A673 (cell line): ENCODE measurements at regions not wholly inside any gene's neighbourhood (a gene's known extent, or its start where the extent isn't known, plus 50 kb on each side); places are given as distances from the start of the nearest gene placed in this dataset.

Experiments
- BruUV-seq: library from RNA; stranded (reverse); fragments of 400-500 nt; replicated peaks from 2 replicates; lab custom pipeline; 2021; lab: Mats Ljungman, UMichigan
- CTCF ChIA-PET: fragments of 300-600 bp; sonication (Branson Sonifier 250); formaldehyde crosslinking; loops from one replicate; lab custom pipeline; 2022; ENCODE audit warnings: antibody characterized with exemption; lab: Charles Lee
- POLR2A ChIA-PET: fragments of 300-600 bp; sonication (Branson Sonifier 250); formaldehyde crosslinking; loops from one replicate; lab custom pipeline; 2022; ENCODE audit warnings: antibody characterized with exemption; ENCODE audit not compliant: low non-redundant PET; lab: Charles Lee
- DNase-seq: peaks from one replicate; pipeline ENCODE4 v3.0.0-alpha.2; 2015; ENCODE audit warnings: low spot score
- H3K27ac ChIP-seq: fragments of 200-600 bp; sonication (generic); 2 replicates; pipeline ENCODE4 v1.5.1; 2016; ENCODE audit warnings: mixed run types, low read depth, mild to moderate bottlenecking, mixed read lengths, antibody characterized with exemption, low read length; ENCODE audit not compliant: poor library complexity, severe bottlenecking
- H3K27me3 ChIP-seq: fragments of 200-600 bp; sonication (generic); replicated peaks from 2 replicates; pipeline ENCODE4 v1.6.1; 2017; ENCODE audit warnings: mixed run types, low read depth, mild to moderate bottlenecking, mixed read lengths, antibody characterized with exemption, low read length; ENCODE audit not compliant: insufficient read depth, poor library complexity
- H3K36me3 ChIP-seq: fragments of 200-600 bp; sonication (generic); 2 replicates; pipeline ENCODE4 v1.6.1; 2016; ENCODE audit warnings: mixed run types, mild to moderate bottlenecking, mixed read lengths, antibody characterized with exemption, low read length; ENCODE audit not compliant: insufficient read depth, poor library complexity, severe bottlenecking
- H3K4me1 ChIP-seq: fragments of 200-600 bp; sonication (generic); 2 replicates; pipeline ENCODE4 v1.6.1; 2017; ENCODE audit warnings: mixed run types, mild to moderate bottlenecking, mixed read lengths, antibody characterized with exemption, low read length; ENCODE audit not compliant: insufficient read depth, poor library complexity, severe bottlenecking
- H3K4me3 ChIP-seq: fragments of 200-600 bp; sonication (generic); 2 replicates; pipeline ENCODE4 v1.5.1; 2016; ENCODE audit warnings: low read depth, mixed run types, mild to moderate bottlenecking, mixed read lengths, low read length; ENCODE audit not compliant: poor library complexity, severe bottlenecking
- H3K9me3 ChIP-seq: fragments of 200-600 bp; sonication (generic); 2 replicates; pipeline ENCODE4 v1.6.1; 2016; ENCODE audit warnings: mixed run types, low read depth, mild to moderate bottlenecking, mixed read lengths, antibody characterized with exemption, low read length; ENCODE audit not compliant: poor library complexity, severe bottlenecking
- CTCF ChIP-seq: fragments of 300-800, 200-600 bp; sonication (generic); conservative IDR thresholded peaks from 2 replicates; pipeline ENCODE4 v1.5.1; 2017; ENCODE audit warnings: low read depth, mild to moderate bottlenecking, antibody characterized with exemption, low read length, moderate library complexity, mixed read lengths
- EZH2 ChIP-seq: fragments of 200-600 bp; sonication (generic); IDR thresholded peaks from 2 replicates; pipeline ENCODE4 v1.6.1; 2017; ENCODE audit warnings: borderline replicate concordance, low read depth, mild to moderate bottlenecking, mixed read lengths, antibody characterized with exemption, low read length; ENCODE audit not compliant: poor library complexity, severe bottlenecking
- intact Hi-C: fragments of 100-400 bp; cut with micrococcal nuclease; formaldehyde crosslinking; loops from one replicate; pipeline ENCODE4 v1.10.0; 2022; ENCODE audit not compliant: unreplicated experiment

- DNase-seq = peak; percentile 91
- POLR2A ChIA-PET = no interaction called here
- 0 out of 2 replicates have a peak, but pooled peaks have one; percentile 11 for TF ChIP-seq CTCF
- no peak for TF ChIP-seq EZH2
- CTCF ChIA-PET = no interaction called here
- peak overlapping the region; percentile 55 for H3K27ac ChIP-seq
- H3K4me1 ChIP-seq = peaks cover 40% of the 10 kb centered on the region
- H3K27me3 ChIP-seq = no peaks in the 10 kb centered on the region
- H3K9me3 ChIP-seq = no peaks in the 10 kb centered on the region
- H3K4me3 ChIP-seq = no peak overlapping the region
- H3K36me3 ChIP-seq = no peaks in the 10 kb centered on the region
- BruUV-seq = no TSS peak
- intact Hi-C loops = loop anchor here (5.0 kb wide), 1 partner anchor 85 kb away; the partner anchor contains the start of gene TNC
These were observed 84.2 kb upstream of the TNC start for GRCh38 chr9:115202181-115202580.

GRCh38 chr9:115202960-115203751, 85.2 kb upstream of the TNC start:
- H3K27me3 ChIP-seq = no peaks in the 10 kb centered on the region
- H3K9me3 ChIP-seq = no peaks in the 10 kb centered on the region
- H3K4me3 ChIP-seq = no peak overlapping the region
- intact Hi-C loops = loop anchor here (5.0 kb wide), 1 partner anchor 86 kb away; the partner anchor contains the start of gene TNC
- DNase-seq = peak; percentile 64
- BruUV-seq = no TSS peak
- peaks cover 37% of the 10 kb centered on the region for H3K4me1 ChIP-seq
- POLR2A ChIA-PET = interaction anchor here (0.5 to 1.0 kb wide), 3 partner anchors 90 to 616 kb away, joined by 3 to 8 read pairs (median 4); partner anchors contain the start of gene ATP6V1G1
- TF ChIP-seq EZH2 (no peak), CTCF (0 out of 2 replicates have a peak, but pooled peaks have one; percentile 12)
- H3K36me3 ChIP-seq = no peaks in the 10 kb centered on the region
- H3K27ac ChIP-seq = peak overlapping the region; percentile 55
- CTCF ChIA-PET = no interaction called here

- TF ChIP-seq CTCF (no peak), EZH2 (no peak)
- Histone ChIP-seq H3K4me3 (no peak overlapping the region), H3K27ac (no peak overlapping the region), H3K4me1 (peaks cover 33% of the 10 kb centered on the region), H3K27me3 (no peaks in the 10 kb centered on the region), H3K9me3 (no peaks in the 10 kb centered on the region), H3K36me3 (no peaks in the 10 kb centered on the region)
- no TSS peak for BruUV-seq
- ChIA-PET CTCF (no interaction called here), POLR2A (no interaction called here)
- intact Hi-C loops = loop anchor here (5.0 kb wide), 1 partner anchor 88 kb away; the partner anchor contains the start of gene TNC
- DNase-seq = no peak
These were observed 87.0 kb upstream of the TNC start for GRCh38 chr9:115204904-115205453.
